ENCODE measurements at regions not wholly inside any gene's neighbourhood (a gene's known extent, or its start where the extent isn't known, plus 50 kb on each side); places are given as distances from the start of the nearest gene placed in this dataset.

DNA sequence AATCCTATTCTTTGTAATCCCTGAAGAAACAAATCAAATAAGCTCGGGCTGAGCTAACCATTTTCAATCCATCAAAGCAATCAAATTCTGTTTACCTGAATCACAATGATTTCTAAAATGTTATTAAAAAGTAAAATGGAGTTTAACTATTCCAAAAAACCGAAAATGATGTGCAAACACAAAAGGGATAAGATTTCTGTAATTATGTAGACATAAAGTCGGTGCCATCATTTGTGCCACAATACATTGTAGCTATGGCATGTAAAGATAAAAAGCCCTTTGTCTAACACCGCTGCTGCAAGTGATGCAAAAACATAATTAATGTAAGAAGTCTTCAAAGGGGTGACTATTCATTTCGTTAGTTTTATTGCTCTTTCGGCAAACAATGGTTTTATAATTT lies 125.1 kb upstream of the FAM204A start (continued):
- TF ChIP-seq SP1 (IDR thresholded peaks at IDR 0.05), result no peak

DNA sequence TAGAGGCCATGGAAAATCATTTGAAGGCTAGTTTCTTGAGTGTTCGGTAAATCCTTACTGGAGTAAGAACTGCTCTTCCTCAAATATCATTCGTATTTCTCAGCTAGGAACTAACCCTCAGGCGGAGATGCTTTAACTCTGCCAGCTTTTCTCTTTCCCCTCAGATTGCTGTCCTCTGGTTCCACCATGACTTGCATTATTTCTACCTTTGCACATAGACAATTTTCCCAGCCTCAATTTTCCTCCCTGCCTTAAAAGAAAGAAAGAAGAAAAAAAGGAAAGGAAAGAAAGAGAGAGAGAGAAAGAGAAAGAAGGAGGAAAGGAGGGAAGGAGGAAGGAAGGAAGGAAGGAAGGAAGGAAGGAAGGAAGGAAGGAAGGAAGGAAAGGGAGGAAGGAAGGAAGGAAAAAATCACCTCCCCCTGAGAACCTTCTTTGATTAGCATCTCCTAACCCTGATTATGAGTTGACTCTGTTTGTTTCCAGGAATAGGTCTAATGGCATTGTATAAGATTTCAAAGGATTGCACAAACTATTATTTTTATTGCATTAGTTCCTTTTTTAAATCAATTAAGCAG lies 123.3 kb upstream of the FAM204A start:
- Histone ChIP-seq H3K27ac (ENCODE audit: low read depth in 1 of 2, low read length in 2 of 2) (no peak overlapping the region), H3K4me3 (ENCODE audit: low read depth in 1 of 3, low read length in 3 of 3) (no peak overlapping the region), H3K4me1 (ENCODE audit: control insufficient read depth in 4 of 4, insufficient read depth in 4 of 4, low read length in 3 of 4) (no peaks in the 10 kb centered on the region), H3K27me3 (ENCODE audit: control insufficient read depth in 4 of 4, insufficient read depth in 4 of 4, low read length in 3 of 4) (peaks cover 0 to 15% (median 2%) of the 10 kb centered on the region in 4 donors), H3K9me3 (ENCODE audit: control insufficient read depth in 4 of 4, low read length in 3 of 4) (no peaks in the 10 kb centered on the region), H3K36me3 (ENCODE audit: control insufficient read depth in 4 of 4, insufficient read depth in 3 of 4, low read depth in 1 of 4, low read length in 3 of 4) (no peaks in the 10 kb centered on the region), H3K9ac (ENCODE audit: low read depth in 1 of 2, low read length in 2 of 2) (no peak overlapping the region)
- DNase-seq (ENCODE audit: low spot score), result no peak
- TF ChIP-seq EGR1 (IDR thresholded peaks at IDR 0.05; ENCODE audit: low read depth in 2 of 2), result no peak
- TF ChIP-seq, protein P1, sequence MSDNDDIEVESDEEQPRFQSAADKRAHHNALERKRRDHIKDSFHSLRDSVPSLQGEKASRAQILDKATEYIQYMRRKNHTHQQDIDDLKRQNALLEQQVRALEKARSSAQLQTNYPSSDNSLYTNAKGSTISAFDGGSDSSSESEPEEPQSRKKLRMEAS (IDR thresholded peaks at IDR 0.05), result no peak
- TF ChIP-seq TAF1 (conservative IDR thresholded peaks at IDR 0.05), result no peak
- no peak for TF ChIP-seq RAD21 (IDR thresholded peaks at IDR 0.05)
- TF ChIP-seq, protein P2, sequence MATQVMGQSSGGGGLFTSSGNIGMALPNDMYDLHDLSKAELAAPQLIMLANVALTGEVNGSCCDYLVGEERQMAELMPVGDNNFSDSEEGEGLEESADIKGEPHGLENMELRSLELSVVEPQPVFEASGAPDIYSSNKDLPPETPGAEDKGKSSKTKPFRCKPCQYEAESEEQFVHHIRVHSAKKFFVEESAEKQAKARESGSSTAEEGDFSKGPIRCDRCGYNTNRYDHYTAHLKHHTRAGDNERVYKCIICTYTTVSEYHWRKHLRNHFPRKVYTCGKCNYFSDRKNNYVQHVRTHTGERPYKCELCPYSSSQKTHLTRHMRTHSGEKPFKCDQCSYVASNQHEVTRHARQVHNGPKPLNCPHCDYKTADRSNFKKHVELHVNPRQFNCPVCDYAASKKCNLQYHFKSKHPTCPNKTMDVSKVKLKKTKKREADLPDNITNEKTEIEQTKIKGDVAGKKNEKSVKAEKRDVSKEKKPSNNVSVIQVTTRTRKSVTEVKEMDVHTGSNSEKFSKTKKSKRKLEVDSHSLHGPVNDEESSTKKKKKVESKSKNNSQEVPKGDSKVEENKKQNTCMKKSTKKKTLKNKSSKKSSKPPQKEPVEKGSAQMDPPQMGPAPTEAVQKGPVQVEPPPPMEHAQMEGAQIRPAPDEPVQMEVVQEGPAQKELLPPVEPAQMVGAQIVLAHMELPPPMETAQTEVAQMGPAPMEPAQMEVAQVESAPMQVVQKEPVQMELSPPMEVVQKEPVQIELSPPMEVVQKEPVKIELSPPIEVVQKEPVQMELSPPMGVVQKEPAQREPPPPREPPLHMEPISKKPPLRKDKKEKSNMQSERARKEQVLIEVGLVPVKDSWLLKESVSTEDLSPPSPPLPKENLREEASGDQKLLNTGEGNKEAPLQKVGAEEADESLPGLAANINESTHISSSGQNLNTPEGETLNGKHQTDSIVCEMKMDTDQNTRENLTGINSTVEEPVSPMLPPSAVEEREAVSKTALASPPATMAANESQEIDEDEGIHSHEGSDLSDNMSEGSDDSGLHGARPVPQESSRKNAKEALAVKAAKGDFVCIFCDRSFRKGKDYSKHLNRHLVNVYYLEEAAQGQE (IDR thresholded peaks at IDR 0.05), result no peak
- TF ChIP-seq FOXA2 (IDR thresholded peaks at IDR 0.05), result no peak
- no peak for TF ChIP-seq GABPA (IDR thresholded peaks at IDR 0.05 in 1 of 2, conservative IDR thresholded peaks at IDR 0.05 in 1 of 2)
- WGBS, result 87% methylated on average over 3 of the region's 3 CpGs

DNA sequence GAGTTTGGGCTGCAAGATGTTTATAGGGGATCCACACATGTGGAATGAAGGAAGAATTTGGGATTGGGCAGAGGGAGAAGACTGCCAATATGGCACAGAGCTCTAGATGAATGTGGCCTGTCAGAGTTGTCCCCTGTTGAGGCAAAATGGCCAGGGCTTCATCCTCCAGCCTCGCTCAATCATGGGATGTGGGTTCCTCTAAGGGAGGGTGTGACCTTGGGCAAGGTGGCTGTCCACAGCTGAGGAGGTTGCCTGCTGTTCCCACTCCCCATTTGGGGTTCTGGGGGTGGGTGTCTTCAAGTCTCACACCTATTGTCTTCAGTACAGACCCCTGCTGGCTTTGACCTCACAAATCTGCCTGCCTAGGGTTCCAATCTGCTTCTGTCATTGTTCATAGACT lies 121.6 kb upstream of the FAM204A start:
- peaks cover 0 to 13% (median 2%) of the 10 kb centered on the region in 4 donors for H3K27me3 ChIP-seq (ENCODE audit: control insufficient read depth in 4 of 4, insufficient read depth in 4 of 4, low read length in 3 of 4)
- H3K9ac ChIP-seq (ENCODE audit: low read depth in 1 of 2, low read length in 2 of 2), result no peak overlapping the region
- TF ChIP-seq YY1 (IDR thresholded peaks at IDR 0.05) (no peak), FOXA2 (IDR thresholded peaks at IDR 0.05) (no peak), JUND (IDR thresholded peaks at IDR 0.05) (no peak), FOXA1 (IDR thresholded peaks at IDR 0.05) (no peak)
- no peak overlapping the region for H3K4me3 ChIP-seq (ENCODE audit: low read depth in 1 of 3, low read length in 3 of 3)
- no peak overlapping the region for H3K27ac ChIP-seq (ENCODE audit: low read depth in 1 of 2, low read length in 2 of 2)
- no peaks in the 10 kb centered on the region for H3K9me3 ChIP-seq (ENCODE audit: control insufficient read depth in 4 of 4, low read length in 3 of 4)
- WGBS, result 71% methylated on average over 1 of the region's 1 CpG
- peaks cover 0 to 8% (median 3%) of the 10 kb centered on the region in 4 donors for H3K4me1 ChIP-seq (ENCODE audit: control insufficient read depth in 4 of 4, insufficient read depth in 4 of 4, low read length in 3 of 4)
- DNase-seq (ENCODE audit: low spot score), result no peak
- H3K36me3 ChIP-seq (ENCODE audit: control insufficient read depth in 4 of 4, insufficient read depth in 3 of 4, low read depth in 1 of 4, low read length in 3 of 4), result no peaks in the 10 kb centered on the region

DNA sequence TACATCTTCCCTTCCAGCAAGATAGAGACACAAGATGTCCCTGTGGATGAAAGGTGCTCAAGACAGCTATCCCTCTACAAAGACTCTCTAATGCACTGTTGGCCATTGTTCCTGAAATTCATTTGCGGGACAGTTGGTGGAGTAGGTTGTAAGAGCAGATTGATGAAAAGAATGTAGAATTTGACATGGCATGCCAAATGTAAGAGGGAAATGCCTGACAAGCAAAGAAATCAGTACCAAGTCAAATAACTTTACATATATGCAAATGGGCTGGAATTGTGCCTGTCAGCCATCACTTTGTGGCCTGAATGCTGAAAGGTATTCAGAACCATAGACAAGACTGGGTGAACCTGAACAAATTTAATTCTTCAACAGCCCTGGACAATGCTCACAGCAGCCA lies 120.3 kb upstream of the FAM204A start:
- Histone ChIP-seq H3K4me3 (ENCODE audit: low read depth in 1 of 3, low read length in 3 of 3) (no peak overlapping the region), H3K9me3 (ENCODE audit: control insufficient read depth in 4 of 4, low read length in 3 of 4) (no peaks in the 10 kb centered on the region), H3K36me3 (ENCODE audit: control insufficient read depth in 4 of 4, insufficient read depth in 3 of 4, low read depth in 1 of 4, low read length in 3 of 4) (no peaks in the 10 kb centered on the region), H3K27me3 (ENCODE audit: control insufficient read depth in 4 of 4, insufficient read depth in 4 of 4, low read length in 3 of 4) (peaks cover 0 to 8% (median 0%) of the 10 kb centered on the region in 4 donors), H3K27ac (ENCODE audit: low read depth in 1 of 2, low read length in 2 of 2) (no peak overlapping the region), H3K9ac (ENCODE audit: low read depth in 1 of 2, low read length in 2 of 2) (no peak overlapping the region), H3K4me1 (ENCODE audit: control insufficient read depth in 4 of 4, insufficient read depth in 4 of 4, low read length in 3 of 4) (peaks cover 0 to 8% (median 3%) of the 10 kb centered on the region in 4 donors)
- no peak for TF ChIP-seq GABPA (IDR thresholded peaks at IDR 0.05 in 1 of 2, conservative IDR thresholded peaks at IDR 0.05 in 1 of 2)
- WGBS, result 97% methylated on average over 1 of the region's 1 CpG
- DNase-seq (ENCODE audit: low spot score), result no peak
